HG03066 (cell line): ENCODE measurements at regions not wholly inside any gene's neighbourhood (a gene's known extent, or its start where the extent isn't known, plus 50 kb on each side); places are given as distances from the start of the nearest gene placed in this dataset.

Experiments
- ATAC-seq: cut with Tn5 transposase; IDR thresholded peaks from one replicate; pipeline ENCODE4 v1.9.1; 2021; ENCODE audit warnings: low read depth; ENCODE audit not compliant: unreplicated experiment

GRCh38 chrX:20641954-20642353 is 375.2 kb upstream of the RPS6KA3 start:
- ATAC-seq, result no peak

DNA sequence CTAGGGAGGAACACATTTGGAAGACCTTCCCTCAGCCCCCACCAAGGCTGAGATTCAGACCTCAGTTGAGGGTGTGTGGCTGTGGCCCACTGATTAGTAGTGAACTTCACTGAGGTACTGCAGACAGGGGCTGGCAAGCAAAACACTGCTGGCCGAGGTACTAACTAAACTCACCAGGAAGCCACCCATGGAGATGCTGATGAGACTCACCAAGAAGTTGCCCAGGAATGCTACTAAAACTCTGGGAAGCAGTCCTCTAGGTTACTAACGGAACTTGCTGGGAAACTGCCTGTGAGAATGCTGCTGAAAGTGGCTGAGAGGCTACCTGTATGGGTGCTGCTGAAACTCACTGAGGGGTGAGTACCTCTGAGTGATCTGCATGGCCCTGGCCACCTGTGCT is 372.4 kb upstream of the RPS6KA3 start:
- no peak for ATAC-seq

- no peak for ATAC-seq
Observed at GRCh38 chrX:20637351-20637750, 370.6 kb upstream of the RPS6KA3 start.

- ATAC-seq, result no peak
Observed at GRCh38 chrX:20633451-20633850, 366.7 kb upstream of the RPS6KA3 start.

DNA sequence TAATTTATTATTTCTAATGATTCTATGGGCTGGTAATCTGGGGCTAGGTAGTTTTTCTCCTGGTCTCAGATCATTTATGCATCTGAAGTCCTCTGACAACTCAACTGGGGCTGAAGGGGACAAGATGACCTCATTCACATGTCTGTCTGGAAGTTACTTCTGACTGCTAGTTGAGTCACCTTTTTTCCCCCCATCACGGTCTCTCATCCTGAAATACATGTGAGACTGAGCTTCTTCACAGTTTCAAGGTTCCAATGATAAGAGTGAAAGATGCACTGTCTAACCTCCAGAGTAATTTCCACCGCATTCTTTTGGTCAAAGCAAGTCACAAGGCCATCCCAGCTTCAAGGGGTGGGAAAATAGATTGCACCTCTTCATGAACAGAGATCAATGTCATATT is 356.7 kb upstream of the RPS6KA3 start:
- no peak for ATAC-seq

DNA sequence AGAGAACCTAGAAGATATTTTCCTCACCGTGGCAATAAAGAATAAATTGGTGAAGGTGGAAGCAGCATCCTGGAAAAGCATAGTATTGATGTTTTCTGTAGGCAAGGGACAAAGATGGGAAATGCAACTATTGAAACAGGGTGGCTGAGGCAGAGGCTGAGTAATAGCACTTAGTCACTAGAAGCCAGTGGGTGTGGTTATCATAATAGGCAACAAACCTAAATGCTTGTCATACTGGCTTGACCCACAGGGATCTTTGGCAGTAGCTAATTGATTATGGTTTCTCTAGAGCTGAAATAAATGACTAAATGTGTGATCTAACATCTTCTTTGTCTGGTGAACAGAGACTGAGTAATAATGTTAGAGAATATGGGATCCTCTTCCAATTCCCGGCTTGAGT is 353.6 kb upstream of the RPS6KA3 start:
- ATAC-seq, result no peak

- ATAC-seq, result no peak
Observed at GRCh38 chrX:20609916-20610415, 343.3 kb upstream of the RPS6KA3 start.

GRCh38 chrX:20606831-20607230 is 340.1 kb upstream of the RPS6KA3 start:
- ATAC-seq, result no peak

DNA sequence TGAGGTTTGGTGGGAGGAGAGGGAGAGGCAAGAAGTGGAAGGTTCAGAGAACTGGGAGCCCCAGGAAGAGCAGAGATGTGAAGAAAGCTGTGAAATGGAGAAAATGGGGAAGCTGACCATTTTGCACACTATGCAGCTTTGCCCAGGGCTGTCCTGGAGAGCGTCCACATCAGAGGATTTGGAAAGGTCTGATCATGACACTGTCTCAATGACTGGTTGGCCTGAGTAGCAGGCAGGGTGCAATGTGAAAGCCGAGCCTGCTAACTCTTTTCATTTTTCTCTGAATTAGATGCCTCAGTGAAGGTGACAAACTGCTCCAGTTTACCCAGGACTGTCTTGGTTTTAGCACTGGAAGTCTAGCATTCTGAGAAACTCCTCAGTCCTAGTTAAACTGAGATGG is 330.1 kb upstream of the RPS6KA3 start:
- no peak for ATAC-seq

DNA sequence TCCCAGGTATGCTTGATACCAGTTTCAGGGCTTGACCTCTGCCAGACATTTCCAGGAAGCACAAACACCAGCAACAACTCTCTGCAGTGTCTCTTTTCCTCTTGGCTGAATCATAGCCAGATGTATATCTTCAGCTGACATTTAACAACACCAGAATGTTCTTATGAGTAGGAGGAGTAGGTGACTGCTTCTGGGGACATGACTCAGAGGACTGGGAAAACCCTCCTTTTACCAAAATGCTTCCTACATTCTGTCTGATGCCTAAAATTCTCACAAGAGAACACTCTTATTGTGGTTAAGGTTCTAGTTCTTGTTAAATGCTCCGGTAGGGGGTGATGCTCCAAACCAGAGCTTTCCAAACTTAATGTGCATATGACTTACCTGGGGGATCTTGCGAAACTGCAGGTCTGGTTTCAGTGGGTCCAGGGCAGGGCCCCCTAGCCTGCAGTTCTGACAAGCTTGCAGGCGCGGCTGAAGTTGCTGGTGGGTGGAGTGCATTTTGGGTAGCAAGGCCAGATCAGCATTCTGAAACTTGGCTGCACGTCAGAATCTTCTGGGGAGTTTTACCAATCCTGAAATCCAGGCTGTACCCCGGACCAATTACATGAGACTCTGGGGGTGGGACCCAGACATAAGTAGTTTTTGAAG is 329.3 kb upstream of the RPS6KA3 start:
- no peak for ATAC-seq

- no peak for ATAC-seq
Observed at GRCh38 chrX:20594985-20595384, 328.3 kb upstream of the RPS6KA3 start.

DNA sequence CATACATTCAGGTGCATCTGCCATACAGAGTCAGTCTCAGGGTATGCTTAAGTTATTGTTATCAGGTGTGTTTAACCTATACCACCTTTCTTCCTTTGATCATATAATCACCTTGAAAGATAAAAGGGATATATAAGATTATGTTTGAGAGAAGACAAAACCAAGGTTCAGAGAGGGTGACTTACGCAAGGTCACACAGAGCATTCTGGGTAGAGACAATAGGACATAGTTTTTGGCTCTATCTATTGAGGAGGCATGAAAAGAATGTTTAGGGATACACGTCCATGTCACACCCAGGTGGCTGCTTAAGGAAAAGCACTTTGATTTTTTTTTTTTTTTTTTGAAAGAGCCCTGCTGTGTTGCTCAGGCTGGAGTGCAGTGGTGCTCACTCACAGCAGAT is 327.1 kb upstream of the RPS6KA3 start:
- ATAC-seq, result no peak

GRCh38 chrX:20593402-20593801 is 326.7 kb upstream of the RPS6KA3 start:
- ATAC-seq, result no peak

- no peak for ATAC-seq
Observed at GRCh38 chrX:20591246-20591645, 324.5 kb upstream of the RPS6KA3 start.

DNA sequence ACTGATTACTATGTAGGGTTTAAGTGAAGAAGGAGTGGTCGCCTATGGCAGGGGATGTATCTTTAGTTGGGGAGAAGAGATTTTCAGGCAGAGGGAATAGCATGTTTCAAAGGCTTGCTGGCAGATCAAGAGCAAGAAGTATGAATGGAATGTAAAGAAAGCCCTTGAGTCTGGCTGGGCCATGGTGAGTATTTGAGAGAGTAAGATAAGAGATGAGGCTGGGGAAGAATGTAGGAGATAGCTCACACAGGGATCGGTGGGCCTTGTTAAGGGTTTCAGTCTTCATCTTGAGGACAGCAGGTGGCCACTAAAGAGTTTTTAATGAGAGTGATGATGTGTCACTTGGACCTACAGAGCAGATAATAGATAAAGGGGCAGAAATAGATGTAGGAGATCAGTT is 319.1 kb upstream of the RPS6KA3 start:
- no peak for ATAC-seq

DNA sequence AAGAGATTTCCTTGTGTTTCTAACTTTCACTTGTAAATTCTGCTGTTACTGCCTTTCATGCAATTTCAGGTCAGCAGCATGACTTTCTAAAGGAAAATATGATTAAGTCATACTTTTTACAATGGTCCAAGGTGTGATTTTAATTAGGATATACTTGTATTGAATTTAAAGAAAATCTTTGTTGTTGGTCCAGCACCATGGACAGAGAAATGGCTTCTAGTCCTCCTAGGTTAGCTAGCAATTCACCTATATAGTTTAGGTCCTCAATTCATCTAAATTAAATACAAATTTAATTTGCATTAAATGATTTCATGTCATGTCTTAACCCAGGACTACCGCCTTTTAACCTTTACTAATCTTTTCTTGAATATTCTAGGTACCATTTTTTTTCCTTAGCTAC is 304.9 kb upstream of the RPS6KA3 start:
- no peak for ATAC-seq

DNA sequence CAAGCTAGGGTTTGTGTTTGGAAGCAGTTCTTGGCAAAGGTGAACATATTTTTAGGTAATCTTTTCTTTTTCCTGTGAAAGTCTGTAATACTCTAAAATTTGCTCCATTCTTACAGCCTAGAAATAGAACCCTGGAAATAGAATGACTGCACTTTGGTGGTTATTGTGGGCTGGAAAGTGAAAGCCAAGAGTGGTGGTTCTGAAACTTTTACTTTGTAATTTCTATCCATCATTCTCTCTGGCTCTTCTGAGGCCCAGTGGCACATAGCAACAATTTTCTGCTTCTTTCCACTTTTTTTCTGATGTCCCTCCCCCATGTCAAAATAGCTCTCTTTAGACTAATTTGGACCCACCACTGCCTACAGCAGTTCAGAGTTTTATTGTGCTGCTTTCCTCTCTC is 300.4 kb upstream of the RPS6KA3 start:
- ATAC-seq, result no peak

GRCh38 chrX:20547611-20548051 is 280.9 kb upstream of the RPS6KA3 start:
- no peak for ATAC-seq

DNA sequence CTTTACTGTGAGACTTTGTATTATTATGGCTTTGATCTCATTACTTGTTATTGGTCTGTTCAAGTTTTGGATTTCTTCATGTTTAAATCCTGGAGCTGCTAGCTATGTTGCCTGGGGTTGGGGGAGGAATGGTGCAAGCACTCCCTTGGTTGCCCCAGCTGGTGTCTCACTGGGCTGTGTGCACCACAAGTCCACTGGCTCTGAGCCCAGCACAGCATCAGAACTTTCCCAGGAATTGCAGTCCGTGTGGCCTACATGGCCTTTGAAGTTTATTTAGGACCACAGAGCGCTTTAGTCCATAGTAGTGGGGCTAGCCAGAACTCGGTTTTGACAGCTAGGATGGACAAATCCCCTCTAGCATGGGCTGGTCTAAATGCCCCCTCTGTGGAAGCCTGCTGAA is 278.8 kb upstream of the RPS6KA3 start:
- ATAC-seq, result no peak

DNA sequence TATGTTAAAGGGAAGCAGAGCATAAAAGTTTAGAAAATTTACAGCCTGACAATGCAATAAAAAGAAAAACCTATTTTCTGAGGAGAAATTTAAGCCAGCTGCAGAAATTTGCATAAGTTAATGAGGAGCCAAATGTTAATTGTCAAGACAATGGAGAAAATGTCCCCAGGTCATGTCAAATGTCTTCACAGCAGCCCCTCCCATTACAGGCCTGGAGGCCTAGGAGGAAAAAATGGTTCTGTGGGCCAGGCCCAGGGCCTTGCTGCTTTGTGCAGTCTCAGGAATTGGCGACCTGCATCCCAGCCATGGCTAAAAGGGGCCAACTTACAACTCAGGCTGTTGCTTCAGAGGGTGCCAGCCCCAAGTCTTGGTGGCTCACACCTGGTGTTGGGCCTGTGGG is 275.4 kb upstream of the RPS6KA3 start:
- ATAC-seq, result no peak

DNA sequence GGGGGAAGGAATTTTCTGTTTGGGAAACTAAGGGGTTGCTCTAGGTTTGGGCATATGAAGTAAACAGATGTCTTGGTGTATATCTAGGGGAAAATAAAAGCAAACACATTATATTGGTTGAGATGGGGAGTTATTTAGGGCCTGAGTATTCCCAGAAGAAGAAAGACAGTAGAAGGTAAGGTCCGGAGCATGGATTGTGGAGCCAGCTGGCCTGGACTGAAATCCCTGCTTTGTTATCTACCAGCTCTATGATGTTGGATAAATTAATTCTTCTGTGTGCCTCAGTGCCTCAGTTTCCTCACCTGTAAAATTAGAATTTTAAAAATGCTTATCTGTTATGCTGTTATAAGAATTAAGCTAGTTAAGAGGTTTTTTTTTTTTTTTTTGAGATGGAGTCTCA is 272.3 kb upstream of the RPS6KA3 start:
- no peak for ATAC-seq

GRCh38 chrX:20531667-20532066 is 265.0 kb upstream of the RPS6KA3 start:
- ATAC-seq, result no peak

DNA sequence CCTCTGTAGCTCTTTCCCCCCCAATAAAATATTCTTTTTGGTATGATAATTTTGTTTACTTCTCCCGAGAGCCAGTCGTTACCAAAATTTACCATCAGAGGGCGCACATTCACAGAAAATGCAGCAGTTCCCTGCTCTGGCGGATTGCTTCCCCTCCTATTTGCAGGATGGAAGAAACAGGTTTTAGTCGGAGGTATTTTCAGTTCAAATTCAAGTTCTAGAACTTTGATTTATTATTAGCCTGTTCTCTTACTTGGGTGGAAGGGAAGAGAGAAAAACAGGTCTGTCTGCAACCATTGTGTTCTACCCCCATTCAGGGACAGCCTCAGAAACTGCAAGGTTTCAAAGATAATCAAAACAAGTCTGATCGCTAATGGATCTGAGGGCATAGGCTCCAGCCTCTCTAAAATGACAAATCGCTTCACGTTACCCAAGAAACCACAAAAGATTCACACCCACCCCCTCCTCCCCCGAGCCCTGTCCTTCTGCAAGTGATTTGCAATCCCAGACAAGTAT is 263.8 kb upstream of the RPS6KA3 start:
- ATAC-seq, result no peak
